GM12892 (cell line): ENCODE measurements at regions not wholly inside any gene's neighbourhood (a gene's known extent, or its start where the extent isn't known, plus 50 kb on each side); places are given as distances from the start of the nearest gene placed in this dataset.

Experiments used
- POLR2A ChIP-seq: IDR thresholded peaks from 2 replicates; pipeline ENCODE4 v1.6.1; 2011; ENCODE audit warnings: low read depth, low read length, control low read depth
- POLR2AphosphoS5 ChIP-seq: IDR thresholded peaks from 2 replicates; pipeline ENCODE4 v1.6.1; 2011; ENCODE audit warnings: low read depth, low read length, control low read depth
- TAF1 ChIP-seq: IDR thresholded peaks from 2 replicates; pipeline ENCODE4 v1.6.1; 2011; ENCODE audit warnings: low read depth, mild to moderate bottlenecking, control low read depth, low read length, borderline replicate concordance

DNA sequence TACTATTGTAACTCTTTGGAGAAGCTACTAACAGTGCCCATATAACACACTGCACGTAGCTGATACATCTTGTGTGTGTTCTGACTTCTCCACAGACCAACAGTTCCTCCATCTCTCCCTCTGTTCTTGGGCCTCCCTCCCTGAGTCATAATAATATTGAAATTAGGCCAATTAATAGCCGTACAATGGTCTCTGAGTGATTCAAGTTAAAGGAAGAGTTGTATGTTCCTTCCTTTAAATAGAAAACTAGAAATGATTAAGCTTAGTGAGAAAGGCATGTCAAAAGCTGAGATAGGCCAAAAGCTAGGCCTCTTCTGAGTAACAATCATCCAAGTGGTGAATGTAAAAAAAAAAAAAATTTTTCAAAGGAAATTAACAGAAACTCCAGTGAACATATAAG is 828.4 kb upstream of the CHAC2 start:
- TF ChIP-seq POLR2A (no peak), POLR2AphosphoS5 (no peak), TAF1 (no peak)
